H1 (cell line): ENCODE measurements at regions not wholly inside any gene's neighbourhood (a gene's known extent, or its start where the extent isn't known, plus 50 kb on each side); places are given as distances from the start of the nearest gene placed in this dataset.
"Not testable (repeated sequence)": the region's sequence is repeated elsewhere in the genome, so short reads cannot be mapped to it uniquely, and the experiment has no call there.

Experiments
- CHD2 ChIP-seq: IDR thresholded peaks from 2 replicates; pipeline ENCODE4 v1.6.1; 2012; ENCODE audit warnings: low read length, improper control_type of control experiment
- CTBP2 ChIP-seq: IDR thresholded peaks from 2 replicates; pipeline ENCODE4 v1.7.0; 2011; ENCODE audit warnings: borderline replicate concordance, mild to moderate bottlenecking, moderate library complexity, mixed read lengths, low read length; ENCODE audit not compliant: insufficient read depth, insufficient read length
- EGR1 ChIP-seq: IDR thresholded peaks from 2 replicates; pipeline ENCODE4 v1.6.1; 2011; ENCODE audit warnings: low read depth, low read length, borderline replicate concordance
- EP300 ChIP-seq, 2 experiments: IDR thresholded peaks; 1 replicate in 1 of 2; 2 replicates in 1 of 2; pipeline ENCODE4 v1.6.1; 2011 to 2012; ENCODE audit warnings: low read depth in 2 of 2, low read length in 2 of 2, mild to moderate bottlenecking in 2 of 2, borderline replicate concordance in 1 of 2, inconsistent platforms in 1 of 2, moderate library complexity in 1 of 2
- JUN ChIP-seq: IDR thresholded peaks from 2 replicates; pipeline ENCODE4 v1.6.1; 2011; ENCODE audit warnings: low read depth, mild to moderate bottlenecking, improper control_type of control experiment, low read length
- NRF1 ChIP-seq: IDR thresholded peaks from 2 replicates; pipeline ENCODE4 v1.6.1; 2011; ENCODE audit warnings: mild to moderate bottlenecking, low read depth, low read length, improper control_type of control experiment
- POLR2A ChIP-seq, 2 experiments: IDR thresholded peaks; 1 replicate in 1 of 2; 2 replicates in 1 of 2; pipeline ENCODE4 v1.6.1; 2011; ENCODE audit warnings: low read depth in 2 of 2, low read length in 2 of 2, mild to moderate bottlenecking in 2 of 2; ENCODE audit errors: control extremely low read depth in 1 of 2
- RAD21 ChIP-seq, 2 experiments: IDR thresholded peaks in 1 of 2; conservative IDR thresholded peaks in 1 of 2; 2 replicates each; pipeline ENCODE4 v1.6.1; 2011; ENCODE audit warnings: low read depth in 2 of 2, low read length in 2 of 2, improper control_type of control experiment in 1 of 2, inconsistent platforms in 1 of 2, mild to moderate bottlenecking in 1 of 2, moderate library complexity in 1 of 2
- SRF ChIP-seq: IDR thresholded peaks from 2 replicates; pipeline ENCODE4 v1.6.1; 2011; ENCODE audit warnings: mild to moderate bottlenecking, low read depth, low read length, moderate library complexity
- TAF1 ChIP-seq: IDR thresholded peaks from 2 replicates; pipeline ENCODE4 v1.6.1; 2011; ENCODE audit warnings: mild to moderate bottlenecking, low read depth, low read length
- TEAD4 ChIP-seq: IDR thresholded peaks from 2 replicates; pipeline ENCODE4 v1.6.1; 2012; ENCODE audit warnings: low read depth, low read length, inconsistent platforms, mixed read lengths
- TF ChIP-seq, protein P1 (sequence below), 3 experiments: IDR thresholded peaks; 1 replicate in 2 of 3; 2 replicates in 1 of 3; pipeline versions ENCODE4 v1.5.1 to v1.6.1; 2011; ENCODE audit warnings: low read length in 3 of 3, mild to moderate bottlenecking in 3 of 3, inconsistent platforms in 2 of 3, low read depth in 1 of 3, moderate library complexity in 1 of 3; ENCODE audit not compliant: insufficient read depth in 1 of 3; ENCODE audit errors: control extremely low read depth in 1 of 3
- TF ChIP-seq, protein P2 (sequence below): IDR thresholded peaks from 2 replicates; pipeline ENCODE4 v1.6.1; 2012; ENCODE audit warnings: low read length, inconsistent platforms

DNA sequence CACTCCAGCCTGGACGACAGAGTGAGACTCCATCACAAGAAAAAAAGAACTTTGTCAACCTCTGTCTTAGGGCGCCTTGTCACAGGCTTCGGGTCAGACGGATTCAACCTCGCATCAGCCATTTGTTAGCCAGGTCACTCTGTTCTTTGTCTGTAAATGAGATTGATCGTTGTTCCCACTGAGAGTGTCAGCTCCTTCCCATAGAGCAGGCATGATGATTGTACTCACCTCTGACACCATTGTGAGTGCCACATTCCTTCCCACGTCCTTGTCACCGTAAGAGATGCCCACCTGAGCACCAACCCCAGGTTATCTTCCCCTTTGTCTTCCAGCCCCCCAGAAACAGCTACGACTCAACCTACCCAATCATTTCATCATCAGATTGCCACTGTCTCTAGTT, 107.4 kb downstream of the NSUN5 start:
- TF ChIP-seq CTBP2; NRF1; EGR1; EP300 (IDR thresholded peaks at IDR 0.05; ENCODE audit: borderline replicate concordance in 1 of 2, low read depth in 2 of 2, low read length in 2 of 2); POLR2A (IDR thresholded peaks at IDR 0.05; ENCODE audit: control extremely low read depth in 1 of 2, low read depth in 2 of 2, low read length in 2 of 2); RAD21 (IDR thresholded peaks at IDR 0.05 in 1 of 2, conservative IDR thresholded peaks at IDR 0.05 in 1 of 2; ENCODE audit: low read depth in 2 of 2, low read length in 2 of 2); SRF; TAF1; JUN; CHD2; TEAD4: not testable (repeated sequence)
- TF ChIP-seq, protein P1, sequence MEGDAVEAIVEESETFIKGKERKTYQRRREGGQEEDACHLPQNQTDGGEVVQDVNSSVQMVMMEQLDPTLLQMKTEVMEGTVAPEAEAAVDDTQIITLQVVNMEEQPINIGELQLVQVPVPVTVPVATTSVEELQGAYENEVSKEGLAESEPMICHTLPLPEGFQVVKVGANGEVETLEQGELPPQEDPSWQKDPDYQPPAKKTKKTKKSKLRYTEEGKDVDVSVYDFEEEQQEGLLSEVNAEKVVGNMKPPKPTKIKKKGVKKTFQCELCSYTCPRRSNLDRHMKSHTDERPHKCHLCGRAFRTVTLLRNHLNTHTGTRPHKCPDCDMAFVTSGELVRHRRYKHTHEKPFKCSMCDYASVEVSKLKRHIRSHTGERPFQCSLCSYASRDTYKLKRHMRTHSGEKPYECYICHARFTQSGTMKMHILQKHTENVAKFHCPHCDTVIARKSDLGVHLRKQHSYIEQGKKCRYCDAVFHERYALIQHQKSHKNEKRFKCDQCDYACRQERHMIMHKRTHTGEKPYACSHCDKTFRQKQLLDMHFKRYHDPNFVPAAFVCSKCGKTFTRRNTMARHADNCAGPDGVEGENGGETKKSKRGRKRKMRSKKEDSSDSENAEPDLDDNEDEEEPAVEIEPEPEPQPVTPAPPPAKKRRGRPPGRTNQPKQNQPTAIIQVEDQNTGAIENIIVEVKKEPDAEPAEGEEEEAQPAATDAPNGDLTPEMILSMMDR (IDR thresholded peaks at IDR 0.05; ENCODE audit: control extremely low read depth in 1 of 3, insufficient read depth in 1 of 3, low read depth in 1 of 3, low read length in 3 of 3), result not testable (repeated sequence)
- TF ChIP-seq, protein P2, sequence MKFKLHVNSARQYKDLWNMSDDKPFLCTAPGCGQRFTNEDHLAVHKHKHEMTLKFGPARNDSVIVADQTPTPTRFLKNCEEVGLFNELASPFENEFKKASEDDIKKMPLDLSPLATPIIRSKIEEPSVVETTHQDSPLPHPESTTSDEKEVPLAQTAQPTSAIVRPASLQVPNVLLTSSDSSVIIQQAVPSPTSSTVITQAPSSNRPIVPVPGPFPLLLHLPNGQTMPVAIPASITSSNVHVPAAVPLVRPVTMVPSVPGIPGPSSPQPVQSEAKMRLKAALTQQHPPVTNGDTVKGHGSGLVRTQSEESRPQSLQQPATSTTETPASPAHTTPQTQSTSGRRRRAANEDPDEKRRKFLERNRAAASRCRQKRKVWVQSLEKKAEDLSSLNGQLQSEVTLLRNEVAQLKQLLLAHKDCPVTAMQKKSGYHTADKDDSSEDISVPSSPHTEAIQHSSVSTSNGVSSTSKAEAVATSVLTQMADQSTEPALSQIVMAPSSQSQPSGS, result not testable (repeated sequence)
